OCI-LY7 (cell line): ENCODE measurements at regions not wholly inside any gene's neighbourhood (a gene's known extent, or its start where the extent isn't known, plus 50 kb on each side); places are given as distances from the start of the nearest gene placed in this dataset.

Experiments
- BruUV-seq: library from RNA; stranded (reverse); fragments of 400-500 nt; replicated peaks from 2 replicates; lab custom pipeline; 2021; lab: Mats Ljungman, UMichigan
- CTCF ChIA-PET: fragments of 300-600 bp; sonication (Branson Sonifier 250); formaldehyde crosslinking; loops from one replicate; lab custom pipeline; 2022; ENCODE audit warnings: antibody characterized with exemption; ENCODE audit not compliant: unreplicated experiment; lab: Charles Lee
- POLR2A ChIA-PET: fragments of 300-600 bp; sonication (Branson Sonifier 250); formaldehyde crosslinking; loops from one replicate; lab custom pipeline; 2022; ENCODE audit warnings: antibody characterized with exemption; lab: Charles Lee
- DNase-seq: peaks from one replicate; pipeline ENCODE4 v3.0.0-alpha.2; 2015; ENCODE audit warnings: low spot score
- H2AFZ ChIP-seq: fragments of 200-600 bp; sonication (generic), shearing (Covaris generic); 2 replicates; pipeline ENCODE4 v1.6.1; 2014; ENCODE audit warnings: mild to moderate bottlenecking, antibody characterized with exemption, low read length, moderate library complexity
- H3K27ac ChIP-seq: fragments of 200-600 bp; sonication (generic); 2 replicates; pipeline ENCODE4 v1.5.1; 2014; ENCODE audit warnings: mixed run types, low read depth, mild to moderate bottlenecking, moderate library complexity, low read length, inconsistent platforms; ENCODE audit not compliant: poor library complexity, severe bottlenecking
- H3K36me3 ChIP-seq: fragments of 200-600 bp; sonication (generic); 2 replicates; pipeline ENCODE4 v1.6.1; 2014; ENCODE audit warnings: mild to moderate bottlenecking, antibody characterized with exemption, low read length, moderate library complexity, mixed read lengths; ENCODE audit not compliant: insufficient read depth
- H3K4me1 ChIP-seq: fragments of 200-600 bp; sonication (generic); 2 replicates; pipeline ENCODE4 v1.5.1; 2014; ENCODE audit warnings: mild to moderate bottlenecking, low read length; ENCODE audit not compliant: insufficient read depth, poor library complexity, severe bottlenecking
- H3K4me2 ChIP-seq: fragments of 200-600 bp; sonication (generic); 2 replicates; pipeline ENCODE4 v1.6.1; 2014; ENCODE audit warnings: mild to moderate bottlenecking, low read length
- H3K4me3 ChIP-seq: fragments of 200-600 bp; sonication (generic); 2 replicates; pipeline ENCODE4 v1.5.1; 2014; ENCODE audit warnings: mild to moderate bottlenecking, low read depth, low read length; ENCODE audit not compliant: poor library complexity, severe bottlenecking
- H3K79me2 ChIP-seq: fragments of 200-600 bp; sonication (generic); 2 replicates; pipeline ENCODE4 v1.6.1; 2016; ENCODE audit warnings: low read depth, mild to moderate bottlenecking, low read length, moderate library complexity, mixed read lengths; ENCODE audit not compliant: insufficient read depth
- H3K9me2 ChIP-seq: fragments of 200-600 bp; sonication (generic); 2 replicates; pipeline ENCODE4 v1.6.1; 2016; ENCODE audit warnings: mild to moderate bottlenecking, low read length, mixed read lengths; ENCODE audit not compliant: insufficient read depth
- H3K9me3 ChIP-seq: fragments of 200-600 bp; sonication (generic); 2 replicates; pipeline ENCODE4 v1.6.1; 2014; ENCODE audit warnings: mild to moderate bottlenecking, mixed run types, low read length, mixed read lengths
- H4K20me1 ChIP-seq: fragments of 200-600 bp; sonication (generic); 2 replicates; pipeline ENCODE4 v1.6.1; 2014; ENCODE audit warnings: mild to moderate bottlenecking, antibody characterized with exemption, low read length, moderate library complexity, mixed read lengths; ENCODE audit not compliant: insufficient read depth
- CTCF ChIP-seq: fragments of 200-600 bp; sonication (generic); conservative IDR thresholded peaks from 2 replicates; pipeline ENCODE4 v1.5.1; 2014; ENCODE audit warnings: mild to moderate bottlenecking, antibody characterized with exemption, low read length, moderate library complexity, mixed read lengths
- EZH2phosphoT487 ChIP-seq: fragments of 200-600 bp; sonication (generic); IDR thresholded peaks from 2 replicates; pipeline ENCODE4 v1.6.1; 2018; ENCODE audit warnings: low read depth, borderline replicate concordance, mild to moderate bottlenecking, mixed run types, antibody characterized with exemption, low read length, moderate library complexity, mixed read lengths
- intact Hi-C: fragments of 100-400 bp; cut with micrococcal nuclease; formaldehyde crosslinking; loops from one replicate; pipeline ENCODE4 v1.10.0; 2022; ENCODE audit not compliant: unreplicated experiment

- Histone ChIP-seq H3K9me3 (no peaks in the 10 kb centered on the region), H4K20me1 (no peaks in the 10 kb centered on the region), H3K4me3 (no peak overlapping the region), H3K4me2 (no peak overlapping the region), H3K27ac (no peak overlapping the region), H3K9me2 (no peaks in the 10 kb centered on the region), H3K36me3 (no peaks in the 10 kb centered on the region), H2AFZ (no peak overlapping the region), H3K79me2 (no peaks in the 10 kb centered on the region), H3K4me1 (no peaks in the 10 kb centered on the region)
- POLR2A ChIA-PET, result no interaction called here
- TF ChIP-seq EZH2phosphoT487 (no peak), CTCF (no peak)
- CTCF ChIA-PET, result no interaction called here
- no TSS peak for BruUV-seq
- no peak for DNase-seq
- intact Hi-C loops, result no loop called here
These were observed 243.0 kb upstream of the SPRED2 start for GRCh38 chr2:65675350-65675749.

- peak; percentile 28; the same call in 1 of the 2 replicates for TF ChIP-seq CTCF
- TF ChIP-seq EZH2phosphoT487, result no peak
- no peaks in the 10 kb centered on the region for H3K9me2 ChIP-seq
- no peaks in the 10 kb centered on the region for H4K20me1 ChIP-seq
- BruUV-seq, result no TSS peak
- H3K79me2 ChIP-seq, result no peaks in the 10 kb centered on the region
- no peak overlapping the region for H3K4me2 ChIP-seq
- ChIA-PET CTCF (no interaction called here), POLR2A (no interaction called here)
- H2AFZ ChIP-seq, result no peak overlapping the region
- H3K9me3 ChIP-seq, result no peaks in the 10 kb centered on the region
- intact Hi-C loops, result no loop called here
- no peak overlapping the region for H3K4me3 ChIP-seq
- no peak for DNase-seq
- H3K4me1 ChIP-seq, result no peaks in the 10 kb centered on the region
- H3K36me3 ChIP-seq, result no peaks in the 10 kb centered on the region
- no peak overlapping the region for H3K27ac ChIP-seq
These were observed 239.4 kb upstream of the SPRED2 start for GRCh38 chr2:65671670-65672242.

GRCh38 chr2:65669574-65669973 is 237.2 kb upstream of the SPRED2 start:
- no peak overlapping the region for H3K27ac ChIP-seq
- H3K4me1 ChIP-seq, result no peaks in the 10 kb centered on the region
- no peak for TF ChIP-seq CTCF
- no peak for TF ChIP-seq EZH2phosphoT487
- H3K4me3 ChIP-seq, result no peak overlapping the region
- no peak for DNase-seq
- no peaks in the 10 kb centered on the region for H3K9me2 ChIP-seq
- BruUV-seq, result no TSS peak
- H3K9me3 ChIP-seq, result no peaks in the 10 kb centered on the region
- no peaks in the 10 kb centered on the region for H4K20me1 ChIP-seq
- CTCF ChIA-PET, result no interaction called here
- intact Hi-C loops, result no loop called here
- POLR2A ChIA-PET, result no interaction called here
- H2AFZ ChIP-seq, result no peak overlapping the region
- H3K4me2 ChIP-seq, result no peak overlapping the region
- no peaks in the 10 kb centered on the region for H3K79me2 ChIP-seq
- no peaks in the 10 kb centered on the region for H3K36me3 ChIP-seq
